HG02870 (cell line): ENCODE measurements at regions not wholly inside any gene's neighbourhood (a gene's known extent, or its start where the extent isn't known, plus 50 kb on each side); places are given as distances from the start of the nearest gene placed in this dataset.

Experiments used
- ATAC-seq: cut with Tn5 transposase; IDR thresholded peaks from one replicate; pipeline ENCODE4 v1.9.1; 2021; ENCODE audit warnings: mild to moderate bottlenecking, moderate library complexity; ENCODE audit not compliant: unreplicated experiment

- ATAC-seq = no peak
Observed at GRCh38 chr5:93184041-93184440, 397.0 kb downstream of the NR2F1-AS1 start.

- no peak for ATAC-seq
Observed at GRCh38 chr5:93179466-93179865, 401.6 kb downstream of the NR2F1-AS1 start.

- ATAC-seq = no peak
Observed at GRCh38 chr5:93174930-93175329, 406.1 kb downstream of the NR2F1-AS1 start.

GRCh38 chr5:93165559-93165958 lies 415.5 kb downstream of the NR2F1-AS1 start:
- no peak for ATAC-seq

- no peak for ATAC-seq
Observed at GRCh38 chr5:93164690-93165089, 416.3 kb downstream of the NR2F1-AS1 start.

- ATAC-seq = no peak
Observed at GRCh38 chr5:93163010-93163663, 417.9 kb downstream of the NR2F1-AS1 start.

GRCh38 chr5:93161661-93162654 lies 419.1 kb downstream of the NR2F1-AS1 start:
- no peak for ATAC-seq

GRCh38 chr5:93158841-93159240 lies 422.2 kb downstream of the NR2F1-AS1 start:
- no peak for ATAC-seq

- no peak for ATAC-seq
Observed at GRCh38 chr5:93156566-93156965, 424.5 kb downstream of the NR2F1-AS1 start.

- ATAC-seq = no peak
Observed at GRCh38 chr5:93154535-93154934, 426.5 kb downstream of the NR2F1-AS1 start.

GRCh38 chr5:93153461-93153860 lies 427.6 kb downstream of the NR2F1-AS1 start:
- ATAC-seq = no peak

GRCh38 chr5:93151896-93152295 lies 429.1 kb downstream of the NR2F1-AS1 start:
- ATAC-seq = no peak

GRCh38 chr5:93151121-93151520 lies 429.9 kb downstream of the NR2F1-AS1 start:
- no peak for ATAC-seq

GRCh38 chr5:93150311-93151012 lies 430.6 kb downstream of the NR2F1-AS1 start:
- ATAC-seq = no peak

- no peak for ATAC-seq
Observed at GRCh38 chr5:93145767-93146166, 435.3 kb downstream of the NR2F1-AS1 start.

GRCh38 chr5:93145019-93145418 lies 436.0 kb downstream of the NR2F1-AS1 start:
- ATAC-seq = no peak

- ATAC-seq = no peak
Observed at GRCh38 chr5:93141969-93142368, 439.1 kb downstream of the NR2F1-AS1 start.

GRCh38 chr5:93130624-93131490 lies 450.2 kb downstream of the NR2F1-AS1 start:
- no peak for ATAC-seq

- no peak for ATAC-seq
Observed at GRCh38 chr5:93126634-93127033, 454.4 kb downstream of the NR2F1-AS1 start.

GRCh38 chr5:93123127-93123526 lies 457.9 kb downstream of the NR2F1-AS1 start:
- no peak for ATAC-seq
